BJ (cell line): ENCODE measurements at regions not wholly inside any gene's neighbourhood (a gene's known extent, or its start where the extent isn't known, plus 50 kb on each side); places are given as distances from the start of the nearest gene placed in this dataset.

Source experiments
- CTCF ChIA-PET: fragments of 350-600 bp; formaldehyde crosslinking; extraction: SDS; loops from one replicate; lab custom pipeline; 2021; ENCODE audit warnings: antibody characterized with exemption, inconsistent platforms; lab: Yijun Ruan, JAX
- POLR2A ChIA-PET: fragments of 300-600 bp; sonication (Branson Sonifier 250); formaldehyde crosslinking; extraction: SDS; loops from one replicate; lab custom pipeline; 2021; ENCODE audit warnings: antibody characterized with exemption; lab: Charles Lee
- DNase-seq: peaks from one replicate; pipeline ENCODE4 v3.0.0-alpha.2; 2011; ENCODE audit warnings: low read depth
- H3K27me3 ChIP-seq: 2 replicates; pipeline ENCODE4 v1.6.0; 2011; ENCODE audit warnings: low read length; ENCODE audit not compliant: control insufficient read depth, insufficient read depth
- H3K36me3 ChIP-seq: 2 replicates; pipeline ENCODE4 v1.5.1; 2011; ENCODE audit warnings: low read length; ENCODE audit not compliant: control insufficient read depth, insufficient read depth
- H3K4me3 ChIP-seq: 2 replicates; pipeline ENCODE4 v1.5.1; 2011; ENCODE audit warnings: low read depth, mild to moderate bottlenecking, control low read depth, low read length
- TF ChIP-seq, protein P1 (sequence below): IDR thresholded peaks from 2 replicates; pipeline ENCODE4 v1.5.1; 2011; ENCODE audit warnings: low read depth, mild to moderate bottlenecking, control low read depth, inconsistent platforms, low read length, moderate library complexity; ENCODE audit not compliant: insufficient read depth

DNA sequence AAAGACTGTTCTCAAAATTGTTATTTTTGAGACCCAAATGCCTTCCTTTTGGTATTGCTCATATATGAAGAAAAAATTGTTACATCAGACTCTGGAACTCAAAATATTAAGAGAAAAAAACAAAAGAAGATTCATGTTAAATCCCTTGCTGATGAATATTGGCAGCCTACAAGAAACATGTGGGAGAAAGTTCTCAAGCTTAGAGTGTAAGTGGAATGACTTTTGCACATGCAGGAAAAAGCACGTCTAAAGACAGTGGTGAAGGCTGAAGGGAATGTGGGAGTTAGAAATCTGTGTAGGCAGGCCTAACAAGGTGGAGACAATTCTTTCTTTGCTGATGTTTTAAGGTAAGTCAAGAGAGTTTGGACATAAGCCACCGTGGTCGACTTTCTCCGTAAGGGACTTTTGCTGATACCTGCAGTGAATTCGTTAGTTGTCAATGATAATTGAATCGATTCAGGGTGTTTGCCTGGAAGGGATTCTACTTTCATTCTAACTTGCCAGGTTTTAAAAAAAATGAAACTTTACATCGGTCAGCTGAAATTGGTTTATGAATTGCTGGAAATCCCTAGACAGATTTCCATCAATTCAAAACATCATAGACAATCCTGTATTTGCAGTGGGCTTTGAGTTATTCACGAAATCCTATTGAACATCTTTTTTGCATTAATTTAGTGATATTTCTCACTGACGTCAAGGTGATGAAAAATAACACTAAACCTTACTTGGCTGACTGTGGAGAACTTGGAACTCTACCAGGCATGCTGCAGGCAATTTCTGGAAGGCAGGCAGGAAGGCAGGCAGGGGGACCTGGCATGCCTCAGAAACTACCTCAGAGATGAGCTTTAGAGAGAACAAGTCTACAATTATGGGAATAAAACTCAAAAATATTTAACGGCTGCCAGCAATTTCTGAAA is 359.1 kb upstream of the ADAMTSL1 start:
- TF ChIP-seq, protein P1, sequence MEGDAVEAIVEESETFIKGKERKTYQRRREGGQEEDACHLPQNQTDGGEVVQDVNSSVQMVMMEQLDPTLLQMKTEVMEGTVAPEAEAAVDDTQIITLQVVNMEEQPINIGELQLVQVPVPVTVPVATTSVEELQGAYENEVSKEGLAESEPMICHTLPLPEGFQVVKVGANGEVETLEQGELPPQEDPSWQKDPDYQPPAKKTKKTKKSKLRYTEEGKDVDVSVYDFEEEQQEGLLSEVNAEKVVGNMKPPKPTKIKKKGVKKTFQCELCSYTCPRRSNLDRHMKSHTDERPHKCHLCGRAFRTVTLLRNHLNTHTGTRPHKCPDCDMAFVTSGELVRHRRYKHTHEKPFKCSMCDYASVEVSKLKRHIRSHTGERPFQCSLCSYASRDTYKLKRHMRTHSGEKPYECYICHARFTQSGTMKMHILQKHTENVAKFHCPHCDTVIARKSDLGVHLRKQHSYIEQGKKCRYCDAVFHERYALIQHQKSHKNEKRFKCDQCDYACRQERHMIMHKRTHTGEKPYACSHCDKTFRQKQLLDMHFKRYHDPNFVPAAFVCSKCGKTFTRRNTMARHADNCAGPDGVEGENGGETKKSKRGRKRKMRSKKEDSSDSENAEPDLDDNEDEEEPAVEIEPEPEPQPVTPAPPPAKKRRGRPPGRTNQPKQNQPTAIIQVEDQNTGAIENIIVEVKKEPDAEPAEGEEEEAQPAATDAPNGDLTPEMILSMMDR, result no peak
- no peak overlapping the region for H3K4me3 ChIP-seq
- POLR2A ChIA-PET, result no interaction called here
- CTCF ChIA-PET, result interaction anchor here (0.8 kb wide), 1 partner anchor 24 kb away, joined by 3 read pairs; no protein-coding TSS in a partner anchor
- no peaks in the 10 kb centered on the region for H3K36me3 ChIP-seq
- H3K27me3 ChIP-seq, result no peaks in the 10 kb centered on the region; the same call in 1 of the 2 replicates
- no peak for DNase-seq

DNA sequence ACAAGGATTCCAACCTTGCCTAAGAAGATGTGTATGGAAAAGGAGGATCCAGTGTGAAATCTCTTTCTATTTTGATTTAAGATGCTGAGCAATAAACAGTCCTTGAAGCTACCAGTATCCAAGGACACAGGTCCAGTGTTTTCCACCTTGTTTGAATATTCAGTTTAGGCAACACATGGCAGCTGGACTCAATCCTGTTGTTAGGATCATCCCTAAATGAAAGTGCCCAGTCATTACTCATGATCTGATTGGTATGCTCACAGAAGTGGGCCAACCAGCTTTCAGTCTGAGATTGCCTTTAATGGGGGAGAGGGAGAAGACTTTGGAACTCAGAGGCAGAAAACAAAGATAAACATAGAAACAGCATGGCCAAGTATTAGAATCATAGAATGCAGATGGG is 355.7 kb upstream of the ADAMTSL1 start:
- TF ChIP-seq, protein P1, result no peak

DNA sequence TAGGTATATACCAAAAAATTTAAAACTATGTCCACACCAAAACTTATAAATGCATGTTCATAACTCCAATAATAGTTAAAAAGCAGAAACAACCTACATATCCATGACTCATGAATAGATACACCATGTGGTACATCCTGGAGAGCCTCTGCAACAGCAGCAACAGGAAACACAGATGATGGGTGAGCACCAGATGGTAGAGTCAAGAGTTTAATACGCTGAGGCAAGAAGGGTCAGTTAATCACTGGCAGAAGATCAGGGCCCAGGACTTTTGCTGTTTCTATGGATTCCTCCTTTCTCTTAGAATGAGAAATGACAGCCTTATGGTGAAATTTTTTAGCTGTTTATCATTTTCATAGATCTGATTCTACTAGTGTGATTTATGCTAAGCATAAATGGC is 351.8 kb upstream of the ADAMTSL1 start:
- DNase-seq, result peak; percentile 9

More for the DNA sequence above, 355.7 kb upstream of the ADAMTSL1 start:
- ChIA-PET CTCF (no interaction called here), POLR2A (no interaction called here)
- no peaks in the 10 kb centered on the region for H3K36me3 ChIP-seq
- DNase-seq, result no peak
- no peak overlapping the region for H3K4me3 ChIP-seq
- no peaks in the 10 kb centered on the region for H3K27me3 ChIP-seq

DNA sequence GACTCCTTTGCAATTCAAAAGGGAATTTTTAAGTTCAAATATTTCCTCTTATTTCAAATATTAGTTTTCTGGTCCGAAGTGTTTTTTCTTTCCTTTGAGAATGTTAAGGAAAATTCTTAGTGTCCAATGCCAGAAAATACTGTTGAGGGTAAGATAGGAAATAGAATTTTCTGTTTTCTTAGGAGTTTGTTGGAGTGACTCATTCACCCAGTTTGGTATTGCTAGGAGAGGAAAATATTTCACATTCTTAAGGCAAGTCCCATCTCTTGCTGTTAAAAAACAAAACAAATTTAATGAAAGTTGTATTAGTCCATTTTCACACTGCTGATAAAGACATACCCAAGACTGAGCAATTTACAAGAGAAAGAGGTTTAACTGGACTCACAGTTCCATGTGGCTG is 349.2 kb upstream of the ADAMTSL1 start:
- H3K27me3 ChIP-seq, result no peaks in the 10 kb centered on the region
- no peaks in the 10 kb centered on the region for H3K36me3 ChIP-seq
- H3K4me3 ChIP-seq, result no peak overlapping the region
- CTCF ChIA-PET, result no interaction called here
- TF ChIP-seq, protein P1, result no peak
- POLR2A ChIA-PET, result no interaction called here
- peak; percentile 19 for DNase-seq

More for the DNA sequence above, 351.8 kb upstream of the ADAMTSL1 start:
- POLR2A ChIA-PET, result no interaction called here
- TF ChIP-seq, protein P1, result no peak
- Histone ChIP-seq H3K27me3 (no peaks in the 10 kb centered on the region), H3K4me3 (no peak overlapping the region), H3K36me3 (no peaks in the 10 kb centered on the region)
- CTCF ChIA-PET, result no interaction called here

DNA sequence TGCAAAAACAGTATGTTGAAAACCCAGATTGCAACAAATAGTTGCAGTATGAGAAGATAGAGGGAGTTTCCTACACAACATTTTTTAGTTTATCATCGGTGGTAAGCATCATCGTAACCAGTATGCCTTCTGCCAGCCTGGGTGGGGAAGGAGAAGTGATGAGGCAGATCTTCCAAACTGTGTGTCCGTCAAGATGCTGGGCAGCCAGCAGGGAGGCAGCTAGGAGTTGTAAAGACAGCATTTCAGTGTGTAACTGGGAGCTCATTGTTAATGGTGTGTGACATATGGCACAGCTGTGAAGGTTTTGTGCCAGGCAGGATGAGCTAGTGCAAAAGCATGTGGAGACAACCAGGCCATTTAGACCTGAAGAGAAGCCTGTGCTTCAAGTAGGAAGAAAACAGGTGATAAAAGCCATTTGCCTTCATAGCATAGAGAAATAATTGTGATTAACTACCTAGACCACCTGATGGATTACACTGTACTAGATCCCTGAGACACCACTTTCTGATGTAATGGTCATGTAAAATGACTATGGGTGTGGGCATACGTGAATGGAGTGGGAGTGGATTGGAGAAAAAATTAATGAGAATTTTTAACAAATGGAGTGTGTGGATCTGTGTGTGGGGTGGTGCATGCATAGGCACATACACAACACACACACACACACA is 347.0 kb upstream of the ADAMTSL1 start:
- Histone ChIP-seq H3K4me3 (no peak overlapping the region), H3K27me3 (no peaks in the 10 kb centered on the region), H3K36me3 (no peaks in the 10 kb centered on the region)
- no peak for DNase-seq
- POLR2A ChIA-PET, result no interaction called here
- CTCF ChIA-PET, result no interaction called here
- TF ChIP-seq, protein P1, result no peak
